Smooth muscle cell (in vitro differentiated cells): ENCODE measurements at regions not wholly inside any gene's neighbourhood (a gene's known extent, or its start where the extent isn't known, plus 50 kb on each side); places are given as distances from the start of the nearest gene placed in this dataset.
"Not testable (repeated sequence)": the region's sequence is repeated elsewhere in the genome, so short reads cannot be mapped to it uniquely, and the experiment has no call there.

Experiments
- DNase-seq: peaks from one replicate; lab custom pipeline; 2025; ENCODE audit not compliant: unreplicated experiment; lab: John Stamatoyannopoulos, UW
- H2AFZ ChIP-seq: fragments of 200-600 bp; sonication (generic); 2 replicates; pipeline ENCODE4 v1.6.0; 2016; ENCODE audit warnings: antibody characterized with exemption, low read depth, mild to moderate bottlenecking
- H3F3A ChIP-seq: fragments of 200-600 bp; sonication (generic); 2 replicates; pipeline ENCODE4 v1.6.0; 2017; ENCODE audit warnings: antibody characterized with exemption, low read depth
- H3K27ac ChIP-seq: fragments of 200-600 bp; sonication (generic); 2 replicates; pipeline ENCODE4 v1.5.1; 2016; ENCODE audit warnings: low read depth, mild to moderate bottlenecking
- H3K27me3 ChIP-seq: fragments of 200-600 bp; sonication (generic); 2 replicates; pipeline ENCODE4 v1.6.1; 2016; ENCODE audit warnings: low read depth, mild to moderate bottlenecking
- H3K36me3 ChIP-seq: fragments of 200-600 bp; sonication (generic); 2 replicates; pipeline ENCODE4 v1.5.1; 2016; ENCODE audit warnings: low read depth
- H3K4me1 ChIP-seq: fragments of 200-600 bp; sonication (generic); 2 replicates; pipeline ENCODE4 v1.5.1; 2016; ENCODE audit warnings: low read depth
- H3K4me2 ChIP-seq: fragments of 200-600 bp; sonication (generic); 2 replicates; pipeline ENCODE4 v1.6.0; 2016; ENCODE audit warnings: mild to moderate bottlenecking
- H3K4me3 ChIP-seq: fragments of 200-600 bp; sonication (generic); 2 replicates; pipeline ENCODE4 v1.5.1; 2016; ENCODE audit warnings: mild to moderate bottlenecking
- H3K79me2 ChIP-seq: fragments of 200-600 bp; sonication (generic); 2 replicates; pipeline ENCODE4 v1.6.0; 2016; ENCODE audit warnings: low read depth, mild to moderate bottlenecking
- H3K9ac ChIP-seq: fragments of 200-600 bp; sonication (generic); 2 replicates; pipeline ENCODE4 v1.6.0; 2016; ENCODE audit warnings: low read depth
- H3K9me3 ChIP-seq: fragments of 200-600 bp; sonication (generic); replicated peaks from 2 replicates; pipeline ENCODE4 v1.5.1; 2016; ENCODE audit warnings: low read depth
- H4K20me1 ChIP-seq: fragments of 200-600 bp; sonication (generic); 2 replicates; pipeline ENCODE4 v1.6.0; 2016; ENCODE audit warnings: low read depth
- WGBS: methylation state at CpG from one replicate; pipeline ENCODE4 v1.1.7; 2016; ENCODE audit warnings: low lambda C conversion rate; 5-methylcytosine and 5-hydroxymethylcytosine counted together
- TF ChIP-seq, protein P1 (sequence below): fragments of 200-600 bp; sonication (generic); IDR thresholded peaks from 2 replicates; pipeline ENCODE4 v1.5.1; 2017; ENCODE audit warnings: borderline replicate concordance, mild to moderate bottlenecking, antibody characterized with exemption; ENCODE audit not compliant: insufficient read depth, poor library complexity, severe bottlenecking

DNA sequence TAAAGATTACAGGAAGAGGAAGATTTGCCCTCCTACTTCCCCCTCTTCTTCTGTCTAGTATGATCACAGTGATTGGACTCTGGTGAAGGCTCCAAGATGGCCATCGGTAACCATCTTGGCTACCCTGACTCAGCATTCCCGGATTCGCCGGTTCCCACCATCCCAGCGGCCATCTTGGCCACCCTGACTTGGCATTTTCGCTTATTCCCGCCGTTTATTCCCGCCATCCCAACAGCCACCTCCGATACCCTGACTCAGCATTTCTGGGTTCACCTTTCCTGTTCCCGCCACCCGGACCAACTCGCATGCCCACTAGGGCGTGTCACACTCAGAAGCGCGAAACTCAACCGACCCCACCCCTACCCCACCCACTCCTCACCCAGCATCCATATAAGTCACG, 95.4 kb upstream of the GRIN2A start:
- no peaks in the 10 kb centered on the region for H3F3A ChIP-seq
- DNase-seq, result no peak
- H3K9me3 ChIP-seq, result no peaks in the 10 kb centered on the region
- H3K9ac ChIP-seq, result no peak overlapping the region
- WGBS, result 86% methylated on average over 18 of the region's 18 CpGs
- TF ChIP-seq, protein P1, sequence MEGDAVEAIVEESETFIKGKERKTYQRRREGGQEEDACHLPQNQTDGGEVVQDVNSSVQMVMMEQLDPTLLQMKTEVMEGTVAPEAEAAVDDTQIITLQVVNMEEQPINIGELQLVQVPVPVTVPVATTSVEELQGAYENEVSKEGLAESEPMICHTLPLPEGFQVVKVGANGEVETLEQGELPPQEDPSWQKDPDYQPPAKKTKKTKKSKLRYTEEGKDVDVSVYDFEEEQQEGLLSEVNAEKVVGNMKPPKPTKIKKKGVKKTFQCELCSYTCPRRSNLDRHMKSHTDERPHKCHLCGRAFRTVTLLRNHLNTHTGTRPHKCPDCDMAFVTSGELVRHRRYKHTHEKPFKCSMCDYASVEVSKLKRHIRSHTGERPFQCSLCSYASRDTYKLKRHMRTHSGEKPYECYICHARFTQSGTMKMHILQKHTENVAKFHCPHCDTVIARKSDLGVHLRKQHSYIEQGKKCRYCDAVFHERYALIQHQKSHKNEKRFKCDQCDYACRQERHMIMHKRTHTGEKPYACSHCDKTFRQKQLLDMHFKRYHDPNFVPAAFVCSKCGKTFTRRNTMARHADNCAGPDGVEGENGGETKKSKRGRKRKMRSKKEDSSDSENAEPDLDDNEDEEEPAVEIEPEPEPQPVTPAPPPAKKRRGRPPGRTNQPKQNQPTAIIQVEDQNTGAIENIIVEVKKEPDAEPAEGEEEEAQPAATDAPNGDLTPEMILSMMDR, result no peak
- no peak overlapping the region for H2AFZ ChIP-seq
- no peak overlapping the region for H3K27ac ChIP-seq
- H3K4me2 ChIP-seq, result no peak overlapping the region
- H3K79me2 ChIP-seq, result no peaks in the 10 kb centered on the region
- H3K4me3 ChIP-seq, result no peak overlapping the region
- no peaks in the 10 kb centered on the region for H3K4me1 ChIP-seq
- no peaks in the 10 kb centered on the region for H3K27me3 ChIP-seq
- no peaks in the 10 kb centered on the region for H3K36me3 ChIP-seq
- no peaks in the 10 kb centered on the region for H4K20me1 ChIP-seq

DNA sequence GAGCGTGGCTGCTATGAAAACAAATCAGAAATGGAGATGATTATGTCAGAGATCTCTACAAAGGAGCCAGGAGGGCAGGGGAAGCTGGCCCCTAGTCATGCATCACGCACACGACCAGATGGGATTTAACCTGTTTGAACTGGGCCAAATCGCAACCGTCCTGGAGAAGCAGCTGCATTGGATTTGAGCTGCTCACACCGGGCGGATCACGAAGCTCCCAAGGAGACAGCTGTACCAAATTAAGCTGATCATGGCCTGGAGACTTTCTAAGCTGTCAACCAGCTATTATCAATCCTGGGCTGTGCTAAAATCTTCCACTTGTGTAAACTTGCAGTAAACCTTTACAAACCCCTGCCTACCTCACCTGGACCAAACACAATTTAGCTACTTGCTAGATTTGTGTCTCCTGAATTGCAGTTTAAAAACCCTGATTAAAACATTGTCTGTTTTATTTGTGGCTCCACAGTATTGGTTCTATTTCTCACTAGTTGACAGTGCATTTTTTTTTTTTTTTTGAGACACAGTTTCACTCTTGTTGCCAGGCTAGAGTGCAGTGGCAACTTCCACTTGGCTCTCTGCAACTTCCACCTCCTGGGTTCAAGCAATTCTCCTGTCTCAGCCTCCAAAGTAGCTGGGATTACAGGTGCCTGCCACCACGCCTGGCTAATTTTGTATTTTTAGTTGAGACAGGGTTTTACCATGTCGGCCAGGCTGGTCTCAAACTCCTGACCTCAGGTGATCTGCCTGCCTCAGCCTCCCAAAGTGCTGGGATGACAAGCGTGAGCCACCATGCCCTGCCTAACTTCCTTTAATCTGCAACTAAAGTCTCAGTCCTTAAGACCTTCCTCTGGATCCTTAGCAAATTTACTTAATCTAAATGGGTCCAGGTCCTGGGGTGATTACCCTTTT, 98.3 kb upstream of the GRIN2A start:
- TF ChIP-seq, protein P1, result no peak
- Histone ChIP-seq H3K36me3 (no peaks in the 10 kb centered on the region), H3K9me3 (no peaks in the 10 kb centered on the region), H3F3A (no peaks in the 10 kb centered on the region), H3K4me1 (no peaks in the 10 kb centered on the region), H3K4me3 (no peak overlapping the region), H4K20me1 (no peaks in the 10 kb centered on the region), H3K9ac (no peak overlapping the region), H2AFZ (no peak overlapping the region), H3K27ac (no peak overlapping the region), H3K4me2 (no peak overlapping the region), H3K27me3 (no peaks in the 10 kb centered on the region), H3K79me2 (no peaks in the 10 kb centered on the region)
- WGBS, result 56% methylated on average over 11 of the region's 11 CpGs
- DNase-seq, result no peak

DNA sequence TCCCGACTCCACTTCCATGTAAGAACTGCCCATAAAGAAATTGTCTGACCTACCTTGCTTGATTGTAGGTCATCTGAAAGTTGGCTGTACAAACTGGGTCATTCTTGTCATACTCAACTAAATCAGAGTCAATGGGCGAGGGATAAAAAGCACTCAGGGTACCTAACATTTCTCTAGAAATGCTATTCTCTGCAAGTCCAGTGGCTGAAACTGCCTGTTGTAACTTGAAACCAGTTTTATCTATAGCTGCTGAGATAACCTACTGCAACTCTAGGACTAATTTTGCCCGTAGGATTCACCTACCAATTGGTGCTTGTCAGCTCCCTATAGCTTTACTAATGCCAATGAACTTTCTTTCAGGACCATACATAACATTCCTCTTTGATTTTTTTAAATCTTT, 100.1 kb upstream of the GRIN2A start:
- H3K4me1 ChIP-seq, result no peaks in the 10 kb centered on the region
- 58% methylated on average over 3 of the region's 3 CpGs for WGBS
- no peaks in the 10 kb centered on the region for H3F3A ChIP-seq
- no peaks in the 10 kb centered on the region for H3K79me2 ChIP-seq
- no peaks in the 10 kb centered on the region for H3K27me3 ChIP-seq
- H3K4me2 ChIP-seq, result no peak overlapping the region
- DNase-seq, result no peak
- H3K36me3 ChIP-seq, result no peaks in the 10 kb centered on the region
- no peak overlapping the region for H3K4me3 ChIP-seq
- no peak overlapping the region for H3K27ac ChIP-seq
- H3K9ac ChIP-seq, result no peak overlapping the region
- H3K9me3 ChIP-seq, result no peaks in the 10 kb centered on the region
- H2AFZ ChIP-seq, result no peak overlapping the region
- TF ChIP-seq, protein P1, result no peak
- no peaks in the 10 kb centered on the region for H4K20me1 ChIP-seq

DNA sequence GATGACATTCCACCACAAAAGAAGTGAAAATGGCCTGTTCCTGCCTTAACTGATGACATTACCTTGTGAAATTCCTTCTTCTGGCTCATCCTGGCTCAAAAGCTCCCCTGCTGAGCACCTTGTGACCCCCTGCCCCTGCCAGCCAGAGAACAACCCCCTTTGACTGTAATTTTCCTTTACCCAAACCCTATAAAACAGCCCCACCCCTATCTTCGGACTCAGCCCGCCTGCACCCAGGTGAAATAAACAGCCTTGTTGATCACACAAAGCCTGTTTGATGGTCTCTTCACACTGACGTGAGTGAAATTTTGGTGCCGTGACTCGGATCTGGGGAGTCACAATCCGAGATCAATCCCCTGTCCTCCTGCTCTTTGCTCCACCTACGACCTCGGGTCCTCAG, 101.0 kb upstream of the GRIN2A start:
- H2AFZ ChIP-seq, H4K20me1 ChIP-seq, DNase-seq, H3K4me2 ChIP-seq, H3K27me3 ChIP-seq, H3K4me3 ChIP-seq, H3K4me1 ChIP-seq, H3K27ac ChIP-seq, H3K79me2 ChIP-seq, H3K9me3 ChIP-seq, H3K36me3 ChIP-seq, H3K9ac ChIP-seq, H3F3A ChIP-seq: not testable (repeated sequence)
- WGBS, result 85% methylated on average over 8 of the region's 8 CpGs

DNA sequence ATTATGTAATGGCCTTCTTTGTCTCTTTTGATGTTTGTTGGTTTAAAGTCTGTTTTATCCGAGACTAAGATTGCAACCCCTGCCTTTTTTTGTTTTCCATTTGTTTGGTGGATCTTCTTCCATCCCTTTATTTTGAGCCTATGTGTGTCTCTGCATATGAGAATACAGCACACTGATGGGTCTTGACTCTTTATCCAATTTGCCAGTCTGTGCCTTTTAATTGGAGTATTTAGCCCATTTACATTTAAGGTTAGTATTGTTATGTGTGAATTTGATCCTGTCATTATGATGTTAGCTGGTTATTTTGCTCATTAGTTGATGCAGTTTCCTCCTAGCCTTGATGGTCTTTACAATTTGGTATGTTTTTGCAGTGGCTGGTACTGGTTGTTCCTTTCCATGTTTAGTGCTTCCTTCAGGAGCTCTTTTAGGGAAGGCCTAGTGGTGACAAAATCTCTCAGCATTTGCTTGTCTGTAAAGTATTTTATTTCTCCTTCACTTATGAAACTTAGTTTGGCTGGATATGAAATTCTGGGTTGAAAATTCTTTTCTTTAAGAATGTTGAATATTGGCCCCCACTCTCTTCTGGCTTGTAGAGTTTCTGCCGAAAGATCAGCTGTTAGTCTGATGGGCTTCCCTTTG, 95.3 kb upstream of the ATF7IP2 start:
- not testable (repeated sequence) for H3K9me3 ChIP-seq, DNase-seq, H3K27ac ChIP-seq, H3K36me3 ChIP-seq, H3K4me3 ChIP-seq, H2AFZ ChIP-seq, H3K4me2 ChIP-seq, H3K4me1 ChIP-seq, H3K79me2 ChIP-seq, H3F3A ChIP-seq, H3K27me3 ChIP-seq, H3K9ac ChIP-seq, H4K20me1 ChIP-seq
- 97% methylated on average over 2 of the region's 2 CpGs for WGBS

DNA sequence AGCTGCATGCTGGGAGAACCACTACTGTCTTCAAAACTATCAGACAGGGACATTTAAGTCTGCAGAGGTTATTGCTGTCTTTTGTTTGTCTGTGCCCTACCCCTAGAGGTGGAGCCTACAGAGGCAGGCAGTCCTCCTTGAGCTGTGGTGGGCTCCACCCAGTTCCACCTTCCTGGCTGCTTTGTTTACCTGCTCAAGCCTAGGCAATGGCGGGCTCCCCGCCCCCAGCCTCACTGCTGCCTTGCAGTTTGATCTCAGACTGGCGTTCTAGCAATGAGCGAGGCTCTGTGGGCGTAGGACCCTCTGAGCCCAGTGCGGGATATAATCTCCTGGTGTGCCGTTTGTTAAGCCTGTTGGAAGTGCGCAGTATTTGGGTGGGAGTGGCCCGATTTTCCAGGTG, 93.7 kb upstream of the ATF7IP2 start:
- not testable (repeated sequence) for H2AFZ ChIP-seq, DNase-seq, H3K9me3 ChIP-seq, H3K36me3 ChIP-seq, H3K9ac ChIP-seq, H4K20me1 ChIP-seq, H3K27me3 ChIP-seq, H3F3A ChIP-seq, H3K27ac ChIP-seq, H3K4me3 ChIP-seq, H3K4me1 ChIP-seq, H3K79me2 ChIP-seq, H3K4me2 ChIP-seq
- 86% methylated on average over 9 of the region's 9 CpGs for WGBS
